Epithelial cell of proximal tubule (primary cell): ENCODE measurements at regions not wholly inside any gene's neighbourhood (a gene's known extent, or its start where the extent isn't known, plus 50 kb on each side); places are given as distances from the start of the nearest gene placed in this dataset.

Source experiments
- DNase-seq: peaks from one replicate; pipeline ENCODE4 v3.0.0-alpha.2; 2011; ENCODE audit warnings: low read depth
- H3K4me3 ChIP-seq: 2 replicates; pipeline ENCODE4 v1.5.1; 2011; ENCODE audit warnings: low read depth, mild to moderate bottlenecking, low read length
- TF ChIP-seq, protein P1 (sequence below): conservative IDR thresholded peaks from 2 replicates; pipeline ENCODE4 v1.5.1; 2012; ENCODE audit warnings: low read depth, mild to moderate bottlenecking, low read length

- no peak for DNase-seq
- H3K4me3 ChIP-seq: no peak overlapping the region
- TF ChIP-seq, protein P1, sequence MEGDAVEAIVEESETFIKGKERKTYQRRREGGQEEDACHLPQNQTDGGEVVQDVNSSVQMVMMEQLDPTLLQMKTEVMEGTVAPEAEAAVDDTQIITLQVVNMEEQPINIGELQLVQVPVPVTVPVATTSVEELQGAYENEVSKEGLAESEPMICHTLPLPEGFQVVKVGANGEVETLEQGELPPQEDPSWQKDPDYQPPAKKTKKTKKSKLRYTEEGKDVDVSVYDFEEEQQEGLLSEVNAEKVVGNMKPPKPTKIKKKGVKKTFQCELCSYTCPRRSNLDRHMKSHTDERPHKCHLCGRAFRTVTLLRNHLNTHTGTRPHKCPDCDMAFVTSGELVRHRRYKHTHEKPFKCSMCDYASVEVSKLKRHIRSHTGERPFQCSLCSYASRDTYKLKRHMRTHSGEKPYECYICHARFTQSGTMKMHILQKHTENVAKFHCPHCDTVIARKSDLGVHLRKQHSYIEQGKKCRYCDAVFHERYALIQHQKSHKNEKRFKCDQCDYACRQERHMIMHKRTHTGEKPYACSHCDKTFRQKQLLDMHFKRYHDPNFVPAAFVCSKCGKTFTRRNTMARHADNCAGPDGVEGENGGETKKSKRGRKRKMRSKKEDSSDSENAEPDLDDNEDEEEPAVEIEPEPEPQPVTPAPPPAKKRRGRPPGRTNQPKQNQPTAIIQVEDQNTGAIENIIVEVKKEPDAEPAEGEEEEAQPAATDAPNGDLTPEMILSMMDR: no peak
Observed at GRCh38 chr4:151960449-151961230, 199.8 kb upstream of the GATB start.

GRCh38 chr4:151957153-151957552, 196.3 kb upstream of the GATB start:
- no peak overlapping the region for H3K4me3 ChIP-seq
- DNase-seq: no peak
- TF ChIP-seq, protein P1: no peak

DNA sequence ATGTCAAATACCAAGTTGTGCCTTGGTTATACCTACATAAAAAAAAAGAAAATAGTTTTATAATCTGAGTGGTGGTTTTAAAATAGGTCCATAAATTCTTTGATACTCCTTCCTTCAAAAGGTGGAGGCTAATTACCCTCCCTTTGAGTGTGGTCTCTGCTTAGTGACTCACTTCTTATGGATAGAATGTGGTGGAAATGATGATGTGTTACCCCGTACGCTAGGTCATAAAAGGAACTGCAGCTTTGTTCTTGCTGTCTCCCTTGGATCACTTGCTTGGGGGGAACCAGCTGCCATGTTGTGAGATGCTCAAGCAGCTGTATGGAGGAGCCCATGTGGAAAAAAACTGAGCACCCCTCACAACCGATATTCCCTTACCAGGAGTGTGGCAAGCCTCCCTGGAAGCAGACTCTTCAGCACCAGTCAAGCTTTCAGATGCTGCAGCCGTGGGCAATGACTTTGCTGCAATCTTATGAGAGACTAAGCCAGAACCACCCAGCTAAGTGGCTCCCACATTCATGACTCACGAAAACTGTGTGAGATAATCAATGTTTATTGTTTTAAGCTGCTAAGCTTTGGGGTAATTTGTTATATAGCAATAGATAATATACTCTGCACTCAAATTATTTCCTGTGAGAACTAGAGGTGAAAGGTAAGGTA, 195.0 kb upstream of the GATB start:
- TF ChIP-seq, protein P1: no peak
- DNase-seq: no peak
- no peak overlapping the region for H3K4me3 ChIP-seq

- TF ChIP-seq, protein P1: no peak
- DNase-seq: no peak
- no peak overlapping the region for H3K4me3 ChIP-seq
Observed at GRCh38 chr4:151953795-151954372, 193.1 kb upstream of the GATB start.

DNA sequence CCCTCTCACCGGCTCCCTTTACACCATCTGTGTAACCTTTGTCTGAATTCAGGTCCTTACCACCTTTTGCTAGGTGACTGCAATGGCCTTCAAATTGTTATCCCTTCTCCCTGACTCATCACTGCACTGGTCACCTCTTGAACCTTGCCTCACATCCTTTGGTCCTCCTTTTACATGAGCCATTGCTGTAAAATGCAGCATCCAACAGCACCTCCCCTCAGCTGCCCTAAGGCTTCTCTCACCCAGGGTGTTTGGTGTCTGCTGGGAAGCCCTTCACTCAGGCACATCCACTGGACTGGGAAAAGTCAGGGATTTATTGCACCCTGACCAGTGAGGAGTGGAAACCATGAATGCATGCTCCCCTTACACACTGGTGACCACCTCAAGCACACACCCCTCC, 192.5 kb upstream of the GATB start:
- TF ChIP-seq, protein P1: no peak
- no peak for DNase-seq
- H3K4me3 ChIP-seq: no peak overlapping the region

- no peak overlapping the region for H3K4me3 ChIP-seq
- TF ChIP-seq, protein P1: no peak
- no peak for DNase-seq
Observed at GRCh38 chr4:151952711-151953254, 192.0 kb upstream of the GATB start.
